GM21619 (cell line): ENCODE measurements at regions not wholly inside any gene's neighbourhood (a gene's known extent, or its start where the extent isn't known, plus 50 kb on each side); places are given as distances from the start of the nearest gene placed in this dataset.

ENCODE experiments used
- ATAC-seq: cut with Tn5 transposase; IDR thresholded peaks from one replicate; pipeline ENCODE4 v1.9.1; 2021; ENCODE audit not compliant: unreplicated experiment

GRCh38 chr5:168047043-168047668, 244.3 kb upstream of the WWC1 start:
- peak; percentile 68 for ATAC-seq

- peak; percentile 28 for ATAC-seq
Observed at GRCh38 chr5:168047669-168048111, 243.8 kb upstream of the WWC1 start.

- ATAC-seq: no peak
Observed at GRCh38 chr5:168048486-168048885, 243.0 kb upstream of the WWC1 start.

GRCh38 chr5:168052686-168053085, 238.8 kb upstream of the WWC1 start:
- no peak for ATAC-seq

GRCh38 chr5:168054091-168054490, 237.4 kb upstream of the WWC1 start:
- no peak for ATAC-seq

- no peak for ATAC-seq
Observed at GRCh38 chr5:168055141-168055683, 236.2 kb upstream of the WWC1 start.

- no peak for ATAC-seq
Observed at GRCh38 chr5:168055961-168056360, 235.5 kb upstream of the WWC1 start.

GRCh38 chr5:168056499-168057182, 234.8 kb upstream of the WWC1 start:
- no peak for ATAC-seq

GRCh38 chr5:168057905-168058304, 233.5 kb upstream of the WWC1 start:
- no peak for ATAC-seq

GRCh38 chr5:168059131-168059530, 232.3 kb upstream of the WWC1 start:
- no peak for ATAC-seq

GRCh38 chr5:168062239-168062638, 229.2 kb upstream of the WWC1 start:
- ATAC-seq: no peak

GRCh38 chr5:168064457-168064856, 227.0 kb upstream of the WWC1 start:
- no peak for ATAC-seq

GRCh38 chr5:168064933-168065622, 226.4 kb upstream of the WWC1 start:
- no peak for ATAC-seq

- no peak for ATAC-seq
Observed at GRCh38 chr5:168066536-168067208, 224.8 kb upstream of the WWC1 start.

- no peak for ATAC-seq
Observed at GRCh38 chr5:168070761-168071160, 220.7 kb upstream of the WWC1 start.

GRCh38 chr5:168072665-168073064, 218.8 kb upstream of the WWC1 start:
- ATAC-seq: no peak

GRCh38 chr5:168073311-168073710, 218.1 kb upstream of the WWC1 start:
- ATAC-seq: no peak

- ATAC-seq: no peak
Observed at GRCh38 chr5:168073991-168074800, 217.2 kb upstream of the WWC1 start.

- ATAC-seq: no peak
Observed at GRCh38 chr5:168075387-168075786, 216.1 kb upstream of the WWC1 start.

- peak; percentile 70 for ATAC-seq
Observed at GRCh38 chr5:168076561-168076991, 214.9 kb upstream of the WWC1 start.
